Amygdala (tissue), 56 donors: ENCODE measurements at regions not wholly inside any gene's neighbourhood (a gene's known extent, or its start where the extent isn't known, plus 50 kb on each side); places are given as distances from the start of the nearest gene placed in this dataset.

Experiments
- DNase-seq, 56 donors: peaks; one replicate each; lab custom pipeline; 2025; lab: John Stamatoyannopoulos, UW

DNA sequence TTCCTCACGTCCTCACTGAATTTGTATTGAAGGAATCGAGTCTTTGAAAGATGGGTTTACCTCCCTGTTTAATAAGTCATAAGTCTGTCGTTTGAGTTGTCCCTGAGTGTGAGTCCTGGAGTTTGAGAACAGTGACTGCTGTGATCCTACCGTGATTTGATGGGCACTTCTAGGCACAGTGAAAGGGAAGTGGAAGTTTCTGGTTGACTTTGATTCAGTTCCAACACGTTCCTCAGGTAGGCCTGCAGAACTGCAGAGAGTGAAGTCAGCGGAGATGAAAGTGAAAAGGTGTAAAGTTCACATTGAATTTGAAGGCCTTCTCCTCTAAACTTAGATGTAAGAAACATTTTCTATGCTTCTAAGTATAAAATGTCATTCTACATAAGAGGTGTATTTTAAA, 52.9 kb upstream of the ACKR3 start:
- no peak for DNase-seq

- no peak for DNase-seq
Measured at GRCh38 chr2:236517251-236518031, 52.2 kb upstream of the ACKR3 start.
